ENCODE measurements at regions not wholly inside any gene's neighbourhood (a gene's known extent, or its start where the extent isn't known, plus 50 kb on each side); places are given as distances from the start of the nearest gene placed in this dataset.
"Not testable (repeated sequence)": the region's sequence is repeated elsewhere in the genome, so short reads cannot be mapped to it uniquely, and the experiment has no call there.

- Mint-ChIP-seq H3K27me3 (no peaks in the 10 kb centered on the region), H3K36me3 (ENCODE audit: low read depth) (no peaks in the 10 kb centered on the region), H3K4me1 (no peaks in the 10 kb centered on the region), H3K4me3 (no peak overlapping the region), H3K27ac (no peak overlapping the region), H3K9me3 (peaks cover under 1% of the 10 kb centered on the region)
- ChIA-PET CTCF (no interaction called here), POLR2A (no interaction called here)
- no peak for DNase-seq
Measured at GRCh38 chr5:117588611-117589010, 1014.0 kb upstream of the SEMA6A start.

GRCh38 chr5:117587111-117587510, 1012.5 kb upstream of the SEMA6A start:
- no peak for DNase-seq
- H3K4me1 Mint-ChIP-seq = no peaks in the 10 kb centered on the region
- CTCF ChIA-PET = no interaction called here
- no peak overlapping the region for H3K4me3 Mint-ChIP-seq
- H3K36me3 Mint-ChIP-seq (ENCODE audit: low read depth) = no peaks in the 10 kb centered on the region
- no peaks in the 10 kb centered on the region for H3K9me3 Mint-ChIP-seq
- no peaks in the 10 kb centered on the region for H3K27me3 Mint-ChIP-seq
- POLR2A ChIA-PET = no interaction called here
- no peak overlapping the region for H3K27ac Mint-ChIP-seq

GRCh38 chr5:117568622-117569021, 994.0 kb upstream of the SEMA6A start:
- H3K36me3 Mint-ChIP-seq (ENCODE audit: low read depth) = no peaks in the 10 kb centered on the region
- DNase-seq = no peak
- H3K9me3 Mint-ChIP-seq = peaks cover 3% of the 10 kb centered on the region
- ChIA-PET CTCF (no interaction called here), POLR2A (no interaction called here)
- H3K27me3 Mint-ChIP-seq = no peaks in the 10 kb centered on the region
- no peak overlapping the region for H3K27ac Mint-ChIP-seq
- no peaks in the 10 kb centered on the region for H3K4me1 Mint-ChIP-seq
- H3K4me3 Mint-ChIP-seq = no peak overlapping the region

GRCh38 chr5:117568126-117568525, 993.5 kb upstream of the SEMA6A start:
- H3K36me3 Mint-ChIP-seq (ENCODE audit: low read depth) = no peaks in the 10 kb centered on the region
- ChIA-PET CTCF (no interaction called here), POLR2A (no interaction called here)
- no peak overlapping the region for H3K4me3 Mint-ChIP-seq
- no peaks in the 10 kb centered on the region for H3K4me1 Mint-ChIP-seq
- no peaks in the 10 kb centered on the region for H3K27me3 Mint-ChIP-seq
- no peak overlapping the region for H3K27ac Mint-ChIP-seq
- no peak for DNase-seq
- peaks cover 3% of the 10 kb centered on the region for H3K9me3 Mint-ChIP-seq

GRCh38 chr5:117562647-117563046, 988.0 kb upstream of the SEMA6A start:
- Mint-ChIP-seq H3K27ac (no peak overlapping the region), H3K9me3 (no peaks in the 10 kb centered on the region), H3K4me1 (no peaks in the 10 kb centered on the region), H3K4me3 (no peak overlapping the region), H3K27me3 (no peaks in the 10 kb centered on the region), H3K36me3 (ENCODE audit: low read depth) (no peaks in the 10 kb centered on the region)
- no peak for DNase-seq
- POLR2A ChIA-PET = no interaction called here
- CTCF ChIA-PET = no interaction called here

GRCh38 chr5:117561531-117561930, 986.9 kb upstream of the SEMA6A start:
- Mint-ChIP-seq H3K4me3 (no peak overlapping the region), H3K27me3 (no peaks in the 10 kb centered on the region), H3K4me1 (no peaks in the 10 kb centered on the region), H3K27ac (no peak overlapping the region), H3K36me3 (ENCODE audit: low read depth) (no peaks in the 10 kb centered on the region), H3K9me3 (no peaks in the 10 kb centered on the region)
- ChIA-PET POLR2A (no interaction called here), CTCF (no interaction called here)
- DNase-seq = no peak

GRCh38 chr5:117559005-117559844, 984.6 kb upstream of the SEMA6A start:
- Mint-ChIP-seq H3K4me3 (no peak overlapping the region), H3K27me3 (no peaks in the 10 kb centered on the region), H3K4me1 (no peaks in the 10 kb centered on the region), H3K36me3 (ENCODE audit: low read depth) (no peaks in the 10 kb centered on the region), H3K9me3 (peaks cover 2% of the 10 kb centered on the region), H3K27ac (no peak overlapping the region)
- DNase-seq = no peak
- ChIA-PET CTCF (no interaction called here), POLR2A (no interaction called here)

GRCh38 chr5:117551236-117551635, 976.6 kb upstream of the SEMA6A start:
- ChIA-PET POLR2A (no interaction called here), CTCF (no interaction called here)
- H3K9me3 Mint-ChIP-seq = peaks cover 4% of the 10 kb centered on the region

GRCh38 chr5:117547192-117547591, 972.6 kb upstream of the SEMA6A start:
- Mint-ChIP-seq H3K27me3 (no peaks in the 10 kb centered on the region), H3K36me3 (ENCODE audit: low read depth) (no peaks in the 10 kb centered on the region), H3K27ac (no peak overlapping the region), H3K9me3 (peaks cover 2% of the 10 kb centered on the region), H3K4me3 (no peak overlapping the region), H3K4me1 (no peaks in the 10 kb centered on the region)
- DNase-seq = no peak
- ChIA-PET CTCF (no interaction called here), POLR2A (no interaction called here)

More at GRCh38 chr5:117551236-117551635, 976.6 kb upstream of the SEMA6A start:
- Mint-ChIP-seq H3K27ac (no peak overlapping the region), H3K4me1 (no peaks in the 10 kb centered on the region), H3K36me3 (ENCODE audit: low read depth) (no peaks in the 10 kb centered on the region), H3K4me3 (no peak overlapping the region), H3K27me3 (no peaks in the 10 kb centered on the region)
- no peak for DNase-seq

GRCh38 chr5:117539692-117540091, 965.1 kb upstream of the SEMA6A start:
- no peaks in the 10 kb centered on the region for H3K4me1 Mint-ChIP-seq
- no peak for DNase-seq
- POLR2A ChIA-PET = no interaction called here
- H3K36me3 Mint-ChIP-seq (ENCODE audit: low read depth) = no peaks in the 10 kb centered on the region
- no peaks in the 10 kb centered on the region for H3K27me3 Mint-ChIP-seq
- peaks cover 6% of the 10 kb centered on the region for H3K9me3 Mint-ChIP-seq
- no peak overlapping the region for H3K4me3 Mint-ChIP-seq
- CTCF ChIA-PET = no interaction called here
- H3K27ac Mint-ChIP-seq = no peak overlapping the region

GRCh38 chr5:117533792-117534191, 959.2 kb upstream of the SEMA6A start:
- Mint-ChIP-seq H3K36me3 (ENCODE audit: low read depth) (no peaks in the 10 kb centered on the region), H3K4me3 (no peak overlapping the region), H3K4me1 (no peaks in the 10 kb centered on the region), H3K9me3 (peaks cover 4% of the 10 kb centered on the region), H3K27me3 (no peaks in the 10 kb centered on the region), H3K27ac (no peak overlapping the region)
- DNase-seq = no peak
- ChIA-PET CTCF (no interaction called here), POLR2A (no interaction called here)

- POLR2A ChIA-PET; H3K4me1 Mint-ChIP-seq; H3K36me3 Mint-ChIP-seq (ENCODE audit: low read depth); H3K27ac Mint-ChIP-seq; CTCF ChIA-PET; H3K4me3 Mint-ChIP-seq; H3K27me3 Mint-ChIP-seq; DNase-seq; H3K9me3 Mint-ChIP-seq: not testable (repeated sequence)
Measured at GRCh38 chr5:117533051-117533670, 958.5 kb upstream of the SEMA6A start.

GRCh38 chr5:117519957-117520500, 945.4 kb upstream of the SEMA6A start:
- POLR2A ChIA-PET = no interaction called here
- H3K9me3 Mint-ChIP-seq = peaks cover 9% of the 10 kb centered on the region

GRCh38 chr5:117504305-117504704, 929.7 kb upstream of the SEMA6A start:
- Mint-ChIP-seq H3K27ac (no peak overlapping the region), H3K36me3 (ENCODE audit: low read depth) (no peaks in the 10 kb centered on the region), H3K4me1 (no peaks in the 10 kb centered on the region), H3K27me3 (no peaks in the 10 kb centered on the region), H3K9me3 (peaks cover 2% of the 10 kb centered on the region), H3K4me3 (no peak overlapping the region)
- POLR2A ChIA-PET = no interaction called here
- no peak for DNase-seq
- CTCF ChIA-PET = no interaction called here

More at GRCh38 chr5:117519957-117520500, 945.4 kb upstream of the SEMA6A start:
- no peak for DNase-seq
- H3K4me1 Mint-ChIP-seq = no peaks in the 10 kb centered on the region
- CTCF ChIA-PET = no interaction called here
- no peak overlapping the region for H3K27ac Mint-ChIP-seq
- H3K4me3 Mint-ChIP-seq = no peak overlapping the region
- no peaks in the 10 kb centered on the region for H3K27me3 Mint-ChIP-seq
- no peaks in the 10 kb centered on the region for H3K36me3 Mint-ChIP-seq (ENCODE audit: low read depth)
